ENCODE measurements at regions not wholly inside any gene's neighbourhood (a gene's known extent, or its start where the extent isn't known, plus 50 kb on each side); places are given as distances from the start of the nearest gene placed in this dataset.

DNA sequence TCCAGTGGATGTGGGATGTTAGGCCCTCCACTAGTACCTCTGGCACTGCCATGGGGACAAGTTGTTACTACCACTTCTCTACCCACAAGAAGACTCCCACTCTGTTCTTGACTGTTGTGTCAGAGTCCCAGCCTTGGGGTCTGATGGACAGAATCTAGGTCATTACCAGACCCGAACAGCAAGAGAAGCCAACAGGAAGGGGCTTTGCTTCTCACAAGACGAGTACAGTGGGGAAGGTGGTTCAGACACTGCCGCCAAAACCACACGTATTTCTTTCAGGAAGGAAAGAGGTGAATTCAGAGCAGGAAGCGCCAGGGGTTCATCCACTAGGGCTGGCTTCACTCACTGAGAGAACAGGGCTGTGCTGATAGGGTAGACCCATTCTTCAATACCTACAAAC lies 161.3 kb upstream of the KIT start:
- DNase-seq (ENCODE audit: low read depth in 1 of 2, low spot score in 1 of 2) (no peak), ATAC-seq (no peak), FAIRE-seq (no peak)
- 40% methylated on average over 5 of the region's 5 CpGs for WGBS (ENCODE audit: missing lambda C conversion rate)
- Histone ChIP-seq H3K4me3 (no peak overlapping the region), H3K27ac (no peak overlapping the region), H3K4me2 (no peak overlapping the region), H3K9me3 (no peaks in the 10 kb centered on the region), H3K4me1 (no peaks in the 10 kb centered on the region)
- no peak for TF ChIP-seq TP53 (CRISPR knock-in tag; IDR thresholded peaks at IDR 0.05)
- no peak for TF ChIP-seq RAD21 (conservative IDR thresholded peaks at IDR 0.05 in 1 of 2, IDR thresholded peaks at IDR 0.05 in 1 of 2)
- no peak for TF ChIP-seq RFX5 (IDR thresholded peaks at IDR 0.05)
- TF ChIP-seq BHLHE40 (IDR thresholded peaks at IDR 0.05; ENCODE audit: low read depth, low read length) = no peak
- TF ChIP-seq, protein P1, sequence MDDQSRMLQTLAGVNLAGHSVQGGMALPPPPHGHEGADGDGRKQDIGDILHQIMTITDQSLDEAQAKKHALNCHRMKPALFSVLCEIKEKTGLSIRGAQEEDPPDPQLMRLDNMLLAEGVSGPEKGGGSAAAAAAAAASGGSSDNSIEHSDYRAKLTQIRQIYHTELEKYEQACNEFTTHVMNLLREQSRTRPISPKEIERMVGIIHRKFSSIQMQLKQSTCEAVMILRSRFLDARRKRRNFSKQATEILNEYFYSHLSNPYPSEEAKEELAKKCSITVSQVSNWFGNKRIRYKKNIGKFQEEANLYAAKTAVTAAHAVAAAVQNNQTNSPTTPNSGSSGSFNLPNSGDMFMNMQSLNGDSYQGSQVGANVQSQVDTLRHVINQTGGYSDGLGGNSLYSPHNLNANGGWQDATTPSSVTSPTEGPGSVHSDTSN (IDR thresholded peaks at IDR 0.05) = no peak
- TF ChIP-seq, protein P2, sequence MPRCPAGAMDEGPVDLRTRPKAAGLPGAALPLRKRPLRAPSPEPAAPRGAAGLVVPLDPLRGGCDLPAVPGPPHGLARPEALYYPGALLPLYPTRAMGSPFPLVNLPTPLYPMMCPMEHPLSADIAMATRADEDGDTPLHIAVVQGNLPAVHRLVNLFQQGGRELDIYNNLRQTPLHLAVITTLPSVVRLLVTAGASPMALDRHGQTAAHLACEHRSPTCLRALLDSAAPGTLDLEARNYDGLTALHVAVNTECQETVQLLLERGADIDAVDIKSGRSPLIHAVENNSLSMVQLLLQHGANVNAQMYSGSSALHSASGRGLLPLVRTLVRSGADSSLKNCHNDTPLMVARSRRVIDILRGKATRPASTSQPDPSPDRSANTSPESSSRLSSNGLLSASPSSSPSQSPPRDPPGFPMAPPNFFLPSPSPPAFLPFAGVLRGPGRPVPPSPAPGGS (IDR thresholded peaks at IDR 0.05) = no peak
- TF ChIP-seq ZFP36 (IDR thresholded peaks at IDR 0.05; ENCODE audit: borderline replicate concordance, partially characterized antibody) = no peak
- POLR2A ChIA-PET = no interaction called here
- CTCF ChIA-PET = no interaction called here

GRCh38 chr4:54497947-54498346 lies 159.8 kb upstream of the KIT start:
- no peak overlapping the region for H3K4me3 ChIP-seq
- FAIRE-seq (no peak), ATAC-seq (no peak), DNase-seq (ENCODE audit: low read depth in 1 of 2, low spot score in 1 of 2) (no peak)
- no peak overlapping the region for H3K4me2 ChIP-seq
- POLR2A ChIA-PET = no interaction called here
- 11% methylated on average over 3 of the region's 3 CpGs for WGBS (ENCODE audit: missing lambda C conversion rate)
- H3K9me3 ChIP-seq = no peaks in the 10 kb centered on the region
- TF ChIP-seq EP300 (IDR thresholded peaks at IDR 0.05) (no peak), GATA3 (IDR thresholded peaks at IDR 0.05; ENCODE audit: borderline replicate concordance) (no peak), NR3C1 (IDR thresholded peaks at IDR 0.05) (no peak), KDM1A (IDR thresholded peaks at IDR 0.05; ENCODE audit: low read depth) (no peak), EHF (CRISPR knock-in tag; IDR thresholded peaks at IDR 0.05) (no peak), FOSL2 (IDR thresholded peaks at IDR 0.05) (no peak), FOSL2 (CRISPR knock-in tag; IDR thresholded peaks at IDR 0.05) (no peak), RNF2 (IDR thresholded peaks at IDR 0.05; ENCODE audit: borderline replicate concordance, low read depth) (no peak)
- no peaks in the 10 kb centered on the region for H3K4me1 ChIP-seq
- CTCF ChIA-PET = interaction anchor here (0.6 kb wide), 1 partner anchor 272 kb away, joined by 3 read pairs; no protein-coding TSS in a partner anchor
- no peak overlapping the region for H3K27ac ChIP-seq

DNA sequence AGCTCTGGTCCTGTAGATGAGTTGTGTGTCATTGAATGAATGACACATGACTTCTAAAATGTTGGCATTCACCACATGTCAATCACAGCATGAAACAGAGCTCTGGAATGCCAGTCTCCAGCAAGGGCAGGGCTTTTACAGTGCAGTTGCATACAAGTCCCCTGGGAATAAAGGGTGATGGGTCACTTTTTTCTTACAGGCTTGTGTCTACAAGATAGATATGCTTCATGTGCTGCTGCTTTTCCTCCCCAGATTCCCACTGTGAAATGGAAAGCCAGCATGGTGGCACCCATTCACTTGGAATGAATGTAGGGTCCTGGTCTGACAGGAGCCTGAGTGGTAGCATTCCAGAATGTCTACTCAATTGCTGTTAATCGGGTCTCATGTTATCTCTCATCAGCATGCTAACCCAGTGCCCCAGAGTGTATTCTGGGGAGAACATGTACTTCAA lies 159.1 kb upstream of the KIT start:
- ATAC-seq (no peak), DNase-seq (ENCODE audit: low read depth in 1 of 2, low spot score in 1 of 2) (peak in 1 of 2 experiments; percentile 11), FAIRE-seq (no peak)
- Histone ChIP-seq H3K4me2 (no peak overlapping the region), H3K4me1 (no peaks in the 10 kb centered on the region), H3K4me3 (no peak overlapping the region), H3K9me3 (no peaks in the 10 kb centered on the region), H3K27ac (no peak overlapping the region)
- ChIA-PET CTCF (interaction anchor here (0.6 kb wide), 1 partner anchor 271 kb away, joined by 3 read pairs; no protein-coding TSS in a partner anchor), POLR2A (no interaction called here)
- 0% methylated on average over 1 of the region's 1 CpG for WGBS (ENCODE audit: missing lambda C conversion rate)
- no peak for TF ChIP-seq KDM1A (IDR thresholded peaks at IDR 0.05; ENCODE audit: low read depth)
- TF ChIP-seq MYC (IDR thresholded peaks at IDR 0.05; ENCODE audit: borderline replicate concordance, low read length) = no peak
- no peak for TF ChIP-seq TP53 (CRISPR knock-in tag; IDR thresholded peaks at IDR 0.05)
- TF ChIP-seq, protein P3, sequence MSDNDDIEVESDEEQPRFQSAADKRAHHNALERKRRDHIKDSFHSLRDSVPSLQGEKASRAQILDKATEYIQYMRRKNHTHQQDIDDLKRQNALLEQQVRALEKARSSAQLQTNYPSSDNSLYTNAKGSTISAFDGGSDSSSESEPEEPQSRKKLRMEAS (IDR thresholded peaks at IDR 0.05) = no peak

GRCh38 chr4:54499308-54500074 lies 158.3 kb upstream of the KIT start:
- Histone ChIP-seq H3K9me3 (no peaks in the 10 kb centered on the region), H3K4me3 (no peak overlapping the region), H3K4me2 (no peak overlapping the region), H3K4me1 (no peaks in the 10 kb centered on the region), H3K27ac (no peak overlapping the region)
- CTCF ChIA-PET = no interaction called here
- POLR2A ChIA-PET = no interaction called here
- WGBS (ENCODE audit: missing lambda C conversion rate) = 31% methylated on average over 7 of the region's 7 CpGs
- no peak for ATAC-seq
- TF ChIP-seq HOXB5 (CRISPR knock-in tag; IDR thresholded peaks at IDR 0.05) (no peak), SREBF2 (IDR thresholded peaks at IDR 0.05) (no peak), ESRRA (IDR thresholded peaks at IDR 0.05; ENCODE audit: borderline replicate concordance, low read length) (no peak), PHF8 (IDR thresholded peaks at IDR 0.05; ENCODE audit: borderline replicate concordance, low read depth) (no peak), HMGXB4 (CRISPR knock-in tag; IDR thresholded peaks at IDR 0.05; ENCODE audit: borderline replicate concordance) (no peak), CHD4 (IDR thresholded peaks at IDR 0.05; ENCODE audit: borderline replicate concordance) (no peak), JUN (IDR thresholded peaks at IDR 0.05) (no peak), NPAS2 (CRISPR knock-in tag; IDR thresholded peaks at IDR 0.05; ENCODE audit: borderline replicate concordance) (no peak), MYC (IDR thresholded peaks at IDR 0.05; ENCODE audit: borderline replicate concordance, low read length) (no peak), RFX5 (IDR thresholded peaks at IDR 0.05) (no peak), ZC3H11A (IDR thresholded peaks at IDR 0.05) (no peak), HEYL (CRISPR knock-in tag; IDR thresholded peaks at IDR 0.05) (no peak), ZFP36 (IDR thresholded peaks at IDR 0.05; ENCODE audit: borderline replicate concordance, partially characterized antibody) (no peak), TP53 (CRISPR knock-in tag; IDR thresholded peaks at IDR 0.05) (no peak)
- FAIRE-seq = no peak
- DNase-seq (ENCODE audit: low read depth in 1 of 2, low spot score in 1 of 2) = no peak

Data from A549 (cell line).